ENCODE measurements at regions not wholly inside any gene's neighbourhood (a gene's known extent, or its start where the extent isn't known, plus 50 kb on each side); places are given as distances from the start of the nearest gene placed in this dataset.

GRCh38 chr9:88197781-88198340 lies 59.6 kb upstream of the SPATA31C2 start:
- no peaks in the 10 kb centered on the region for H3K9me3 Mint-ChIP-seq
- CTCF ChIA-PET: no interaction called here
- H3K4me3 Mint-ChIP-seq: no peak overlapping the region
- intact Hi-C loops (cut with micrococcal nuclease): no loop called here
- DNase-seq (no peak), ATAC-seq (no peak)
- no peaks in the 10 kb centered on the region for H3K36me3 Mint-ChIP-seq (ENCODE audit: low read depth)
- no peaks in the 10 kb centered on the region for H3K4me1 Mint-ChIP-seq (ENCODE audit: low read depth)
- no peak overlapping the region for H3K27ac Mint-ChIP-seq
- TF ChIP-seq CTCF (IDR thresholded peaks at IDR 0.05): no peak
- H3K27me3 Mint-ChIP-seq: peaks cover 9% of the 10 kb centered on the region
- POLR2A ChIA-PET: no interaction called here

GRCh38 chr9:88197016-88197415 lies 58.7 kb upstream of the SPATA31C2 start:
- Mint-ChIP-seq H3K4me3 (no peak overlapping the region), H3K9me3 (no peaks in the 10 kb centered on the region), H3K27ac (no peak overlapping the region), H3K4me1 (ENCODE audit: low read depth) (no peaks in the 10 kb centered on the region), H3K36me3 (ENCODE audit: low read depth) (no peaks in the 10 kb centered on the region), H3K27me3 (peaks cover 13% of the 10 kb centered on the region)
- ChIA-PET CTCF (no interaction called here), POLR2A (no interaction called here)
- ATAC-seq (no peak), DNase-seq (no peak)
- intact Hi-C loops (cut with micrococcal nuclease): no loop called here
- TF ChIP-seq CTCF (IDR thresholded peaks at IDR 0.05): no peak

- intact Hi-C loops (cut with micrococcal nuclease): no loop called here
- Mint-ChIP-seq H3K4me3 (no peak overlapping the region), H3K9me3 (no peaks in the 10 kb centered on the region), H3K27ac (no peak overlapping the region), H3K36me3 (ENCODE audit: low read depth) (no peaks in the 10 kb centered on the region), H3K4me1 (ENCODE audit: low read depth) (no peaks in the 10 kb centered on the region), H3K27me3 (peaks cover 15% of the 10 kb centered on the region)
- ATAC-seq (no peak), DNase-seq (no peak)
- TF ChIP-seq CTCF (IDR thresholded peaks at IDR 0.05): no peak
- ChIA-PET CTCF (no interaction called here), POLR2A (no interaction called here)
Observed at GRCh38 chr9:88196142-88196790, 58.0 kb upstream of the SPATA31C2 start.

DNA sequence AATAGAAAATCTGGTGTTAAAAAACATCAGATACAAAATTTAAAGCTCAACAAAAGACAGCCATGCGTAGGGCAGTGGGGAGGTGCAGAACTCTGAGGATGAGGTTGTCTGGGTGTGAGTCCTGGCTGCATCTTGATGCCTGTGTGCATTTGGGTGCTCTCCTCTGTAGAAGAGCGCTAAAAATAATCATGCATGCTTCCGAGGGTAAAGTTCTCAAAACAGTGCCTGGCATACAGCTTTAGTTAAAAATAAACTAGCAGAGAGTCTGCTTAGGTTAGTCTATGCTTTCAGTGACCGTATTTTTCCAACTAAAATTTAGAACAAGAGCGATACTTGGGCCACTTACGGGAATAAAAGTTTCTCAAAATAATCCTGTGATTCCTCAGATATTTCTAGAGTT lies 55.5 kb upstream of the SPATA31C2 start:
- ChIA-PET POLR2A (no interaction called here), CTCF (no interaction called here)
- intact Hi-C loops (cut with micrococcal nuclease): no loop called here
- Mint-ChIP-seq H3K4me3 (no peak overlapping the region), H3K4me1 (ENCODE audit: low read depth) (no peaks in the 10 kb centered on the region), H3K9me3 (peaks cover 11% of the 10 kb centered on the region), H3K27me3 (peaks cover 22% of the 10 kb centered on the region), H3K27ac (no peak overlapping the region), H3K36me3 (ENCODE audit: low read depth) (no peaks in the 10 kb centered on the region)
- DNase-seq: no peak
- no peak for ATAC-seq
- no peak for TF ChIP-seq CTCF (IDR thresholded peaks at IDR 0.05)

GRCh38 chr9:88191456-88191855 lies 53.2 kb upstream of the SPATA31C2 start:
- no peak for ATAC-seq
- intact Hi-C loops (cut with micrococcal nuclease): no loop called here
- CTCF ChIA-PET: no interaction called here

More at GRCh38 chr9:88191456-88191855, 53.2 kb upstream of the SPATA31C2 start:
- no peak for DNase-seq
- Mint-ChIP-seq H3K36me3 (ENCODE audit: low read depth) (no peaks in the 10 kb centered on the region), H3K4me3 (no peak overlapping the region), H3K27me3 (peaks cover 24% of the 10 kb centered on the region), H3K9me3 (peaks cover 11% of the 10 kb centered on the region), H3K27ac (no peak overlapping the region), H3K4me1 (ENCODE audit: low read depth) (no peaks in the 10 kb centered on the region)
- TF ChIP-seq CTCF (IDR thresholded peaks at IDR 0.05): no peak
- POLR2A ChIA-PET: no interaction called here
